ENCODE measurements at regions not wholly inside any gene's neighbourhood (a gene's known extent, or its start where the extent isn't known, plus 50 kb on each side); places are given as distances from the start of the nearest gene placed in this dataset.
A peak's percentile ranks its signal among the peaks of the same experiment; 100 is the strongest.

GRCh38 chr16:10242916-10243315 lies 60.7 kb upstream of the GRIN2A start:
- Histone ChIP-seq H3K9ac (ENCODE audit: low read length) (no peak overlapping the region), H3K4me1 (ENCODE audit: low read length) (peaks cover 13% of the 10 kb centered on the region), H3K9me3 (ENCODE audit: insufficient read depth, low read length) (no peaks in the 10 kb centered on the region), H3K79me2 (ENCODE audit: low read length) (no peaks in the 10 kb centered on the region), H3K36me3 (replicated peaks; ENCODE audit: low read depth, low read length) (no peaks in the 10 kb centered on the region), H4K20me1 (ENCODE audit: insufficient read depth, low read length) (no peaks in the 10 kb centered on the region), H3K4me2 (ENCODE audit: low read length) (peak overlapping the region; percentile 55), H3K27ac (ENCODE audit: low read length) (no peak overlapping the region), H3K27me3 (ENCODE audit: low read depth, low read length) (no peaks in the 10 kb centered on the region; the same call in 1 of the 2 replicates), H3K4me3 (ENCODE audit: low read length) (0 out of 2 replicates have a peak overlapping the region, but pooled peaks have one; percentile 7), H2AFZ (ENCODE audit: low read depth, low read length) (no peak overlapping the region)
- TF ChIP-seq EZH2phosphoT487 (IDR thresholded peaks at IDR 0.05; ENCODE audit: low read depth) (no peak), CTCF (IDR thresholded peaks at IDR 0.05; ENCODE audit: low read depth, low read length) (no peak)

DNA sequence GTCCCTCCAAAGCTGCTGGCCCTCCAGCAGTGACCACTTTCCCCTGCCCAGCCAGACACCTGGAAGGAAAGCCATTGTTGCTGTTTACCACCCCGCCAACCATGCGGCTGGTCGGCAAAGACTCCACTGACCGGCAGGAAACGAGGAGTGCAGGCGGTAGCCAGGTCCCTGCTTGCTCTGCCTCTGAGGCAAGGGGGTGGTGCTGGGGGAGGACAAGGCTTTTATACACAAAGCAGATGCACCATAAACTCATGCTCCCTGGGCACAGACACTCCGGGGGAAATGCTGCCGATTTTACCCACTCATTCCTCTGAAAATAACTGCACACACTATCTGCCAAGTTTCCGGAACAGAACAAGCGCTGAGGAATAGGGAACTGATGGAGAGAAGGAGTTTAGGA lies 62.8 kb upstream of the GRIN2A start:
- no peaks in the 10 kb centered on the region for H3K36me3 ChIP-seq (replicated peaks; ENCODE audit: low read depth, low read length)
- H3K27ac ChIP-seq (ENCODE audit: low read length) = no peak overlapping the region
- no peaks in the 10 kb centered on the region for H3K9me3 ChIP-seq (ENCODE audit: insufficient read depth, low read length)
- H3K4me1 ChIP-seq (ENCODE audit: low read length) = peaks cover 20% of the 10 kb centered on the region
- H3K27me3 ChIP-seq (ENCODE audit: low read depth, low read length) = peaks cover 2% of the 10 kb centered on the region; the same call in 1 of the 2 replicates
- no peak overlapping the region for H3K4me3 ChIP-seq (ENCODE audit: low read length)
- no peak overlapping the region for H3K4me2 ChIP-seq (ENCODE audit: low read length)
- H4K20me1 ChIP-seq (ENCODE audit: insufficient read depth, low read length) = no peaks in the 10 kb centered on the region
- no peaks in the 10 kb centered on the region for H3K79me2 ChIP-seq (ENCODE audit: low read length)
- no peak for TF ChIP-seq CTCF (IDR thresholded peaks at IDR 0.05; ENCODE audit: low read depth, low read length)
- TF ChIP-seq EZH2phosphoT487 (IDR thresholded peaks at IDR 0.05; ENCODE audit: low read depth) = no peak
- no peak overlapping the region for H2AFZ ChIP-seq (ENCODE audit: low read depth, low read length)
- no peak overlapping the region for H3K9ac ChIP-seq (ENCODE audit: low read length)

GRCh38 chr16:10250137-10250828 lies 68.1 kb upstream of the GRIN2A start:
- H3K27me3 ChIP-seq (ENCODE audit: low read depth, low read length) = 0 out of 2 replicates have a peak, but pooled peaks cover 7% of the 10 kb centered on the region
- TF ChIP-seq CTCF (IDR thresholded peaks at IDR 0.05; ENCODE audit: low read depth, low read length) (no peak), EZH2phosphoT487 (IDR thresholded peaks at IDR 0.05; ENCODE audit: low read depth) (no peak)
- no peaks in the 10 kb centered on the region for H3K36me3 ChIP-seq (replicated peaks; ENCODE audit: low read depth, low read length)
- H4K20me1 ChIP-seq (ENCODE audit: insufficient read depth, low read length) = no peaks in the 10 kb centered on the region
- H3K4me2 ChIP-seq (ENCODE audit: low read length) = peak overlapping the region; percentile 66
- H3K9ac ChIP-seq (ENCODE audit: low read length) = no peak overlapping the region; the same call in 1 of the 2 replicates
- H3K9me3 ChIP-seq (ENCODE audit: insufficient read depth, low read length) = no peaks in the 10 kb centered on the region
- peak overlapping the region; percentile 50 for H3K4me3 ChIP-seq (ENCODE audit: low read length)
- H3K4me1 ChIP-seq (ENCODE audit: low read length) = peaks cover 26% of the 10 kb centered on the region
- no peaks in the 10 kb centered on the region for H3K79me2 ChIP-seq (ENCODE audit: low read length)
- H3K27ac ChIP-seq (ENCODE audit: low read length) = no peak overlapping the region
- peak overlapping the region; percentile 47 for H2AFZ ChIP-seq (ENCODE audit: low read depth, low read length)

DNA sequence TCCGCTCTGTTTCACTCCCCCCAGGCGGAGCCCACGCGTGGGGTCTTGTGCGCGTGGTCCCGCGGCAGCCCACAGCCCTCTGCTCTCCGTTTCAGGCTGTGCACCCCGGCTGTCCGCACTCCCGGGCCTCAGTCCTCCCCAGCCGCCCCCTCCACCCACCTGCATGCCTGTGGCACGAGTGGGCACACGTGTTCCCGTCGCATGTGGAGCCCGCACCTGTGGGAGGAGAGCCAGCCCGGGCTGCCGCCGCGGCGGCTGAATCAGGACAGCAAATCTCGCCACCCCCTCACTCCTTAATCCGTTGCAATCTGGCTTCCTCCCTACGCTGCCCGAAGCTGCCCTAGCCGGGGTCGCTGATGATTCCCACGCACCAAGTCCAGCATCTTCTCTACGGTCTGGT lies 69.9 kb upstream of the GRIN2A start:
- Histone ChIP-seq H4K20me1 (ENCODE audit: insufficient read depth, low read length) (no peaks in the 10 kb centered on the region), H3K4me3 (ENCODE audit: low read length) (no peak overlapping the region), H3K27ac (ENCODE audit: low read length) (no peak overlapping the region), H3K36me3 (replicated peaks; ENCODE audit: low read depth, low read length) (no peaks in the 10 kb centered on the region), H3K4me1 (ENCODE audit: low read length) (peaks cover 37% of the 10 kb centered on the region), H3K9me3 (ENCODE audit: insufficient read depth, low read length) (no peaks in the 10 kb centered on the region), H3K9ac (ENCODE audit: low read length) (no peak overlapping the region), H3K27me3 (ENCODE audit: low read depth, low read length) (peaks cover 7% of the 10 kb centered on the region; the same call in 1 of the 2 replicates), H3K4me2 (ENCODE audit: low read length) (no peak overlapping the region), H3K79me2 (ENCODE audit: low read length) (no peaks in the 10 kb centered on the region), H2AFZ (ENCODE audit: low read depth, low read length) (no peak overlapping the region)
- TF ChIP-seq CTCF (IDR thresholded peaks at IDR 0.05; ENCODE audit: low read depth, low read length) = no peak
- TF ChIP-seq EZH2phosphoT487 (IDR thresholded peaks at IDR 0.05; ENCODE audit: low read depth) = no peak
